GM21786 (cell line): ENCODE measurements at regions not wholly inside any gene's neighbourhood (a gene's known extent, or its start where the extent isn't known, plus 50 kb on each side); places are given as distances from the start of the nearest gene placed in this dataset.
"Not testable (repeated sequence)": the region's sequence is repeated elsewhere in the genome, so short reads cannot be mapped to it uniquely, and the experiment has no call there.

ENCODE experiments used
- ATAC-seq: cut with Tn5 transposase; IDR thresholded peaks from one replicate; pipeline ENCODE4 v1.9.1; 2021; ENCODE audit not compliant: unreplicated experiment

- not testable (repeated sequence) for ATAC-seq
Measured at GRCh38 chr9:72433616-72434267, 68.7 kb upstream of the ZFAND5 start.

GRCh38 chr9:72431036-72431435 is 66.0 kb upstream of the ZFAND5 start:
- ATAC-seq = no peak

GRCh38 chr9:72428329-72428728 is 63.3 kb upstream of the ZFAND5 start:
- no peak for ATAC-seq

GRCh38 chr9:72427801-72428200 is 62.8 kb upstream of the ZFAND5 start:
- no peak for ATAC-seq

- no peak for ATAC-seq
Measured at GRCh38 chr9:72424131-72424530, 59.1 kb upstream of the ZFAND5 start.

- no peak for ATAC-seq
Measured at GRCh38 chr9:72422214-72422613, 57.2 kb upstream of the ZFAND5 start.

- no peak for ATAC-seq
Measured at GRCh38 chr9:72420783-72421182, 55.8 kb upstream of the ZFAND5 start.

GRCh38 chr9:72415948-72416347 is 50.9 kb upstream of the ZFAND5 start:
- no peak for ATAC-seq

GRCh38 chr9:72415163-72415562 is 50.2 kb upstream of the ZFAND5 start:
- no peak for ATAC-seq
